ENCODE measurements at regions not wholly inside any gene's neighbourhood (a gene's known extent, or its start where the extent isn't known, plus 50 kb on each side); places are given as distances from the start of the nearest gene placed in this dataset.

GRCh38 chr15:26166429-26166828, 303.3 kb upstream of the ATP10A start:
- TF ChIP-seq CTCF (IDR thresholded peaks at IDR 0.05) (no peak), POLR2A (IDR thresholded peaks at IDR 0.05) (no peak)
- ATAC-seq: no peak
- no peak overlapping the region for H3K4me3 ChIP-seq
- H3K36me3 ChIP-seq (replicated peaks in 1 of 2; ENCODE audit: insufficient read depth in 1 of 2, low read depth in 2 of 2): no peaks in the 10 kb centered on the region
- H3K27me3 ChIP-seq: no peaks in the 10 kb centered on the region
- no peaks in the 10 kb centered on the region for H3K4me1 ChIP-seq
- WGBS, 2 donors: 61 to 63% methylated on average over 4 of the region's 4 CpGs
- intact Hi-C loops (cut with DNase I): no loop called here
- DNase-seq: no peak
- H3K27ac ChIP-seq: no peak overlapping the region
- H3K9me3 ChIP-seq: no peaks in the 10 kb centered on the region

GRCh38 chr15:26165546-26165945, 302.4 kb upstream of the ATP10A start:
- Histone ChIP-seq H3K27ac (no peak overlapping the region), H3K4me3 (no peak overlapping the region), H3K27me3 (no peaks in the 10 kb centered on the region), H3K9me3 (no peaks in the 10 kb centered on the region), H3K4me1 (no peaks in the 10 kb centered on the region), H3K36me3 (replicated peaks in 1 of 2; ENCODE audit: insufficient read depth in 1 of 2, low read depth in 2 of 2) (no peaks in the 10 kb centered on the region)
- DNase-seq (no peak), ATAC-seq (no peak)
- WGBS, 2 donors: 67 to 72% methylated on average over 7 of the region's 7 CpGs
- TF ChIP-seq POLR2A (IDR thresholded peaks at IDR 0.05) (no peak), CTCF (IDR thresholded peaks at IDR 0.05) (no peak)
- intact Hi-C loops (cut with DNase I): no loop called here

- intact Hi-C loops (cut with DNase I): no loop called here
- 69 to 70% methylated on average over 4 of the region's 4 CpGs for WGBS, 2 donors
Observed at GRCh38 chr15:26160343-26160742, 297.2 kb upstream of the ATP10A start.

GRCh38 chr15:26158176-26158575, 295.0 kb upstream of the ATP10A start:
- H3K36me3 ChIP-seq (replicated peaks in 1 of 2; ENCODE audit: insufficient read depth in 1 of 2, low read depth in 2 of 2): no peaks in the 10 kb centered on the region
- DNase-seq (no peak), ATAC-seq (no peak)
- no peak overlapping the region for H3K27ac ChIP-seq
- no peak overlapping the region for H3K4me3 ChIP-seq
- TF ChIP-seq POLR2A (IDR thresholded peaks at IDR 0.05) (no peak), CTCF (IDR thresholded peaks at IDR 0.05) (no peak)
- H3K27me3 ChIP-seq: no peaks in the 10 kb centered on the region
- intact Hi-C loops (cut with DNase I): no loop called here
- H3K4me1 ChIP-seq: peaks cover 7% of the 10 kb centered on the region
- no peaks in the 10 kb centered on the region for H3K9me3 ChIP-seq
- WGBS, 2 donors: 88% methylated on average over 2 of the region's 2 CpGs

More at GRCh38 chr15:26160343-26160742, 297.2 kb upstream of the ATP10A start:
- ATAC-seq (no peak), DNase-seq (no peak)
- TF ChIP-seq POLR2A (IDR thresholded peaks at IDR 0.05): no peak
- Histone ChIP-seq H3K36me3 (replicated peaks in 1 of 2; ENCODE audit: insufficient read depth in 1 of 2, low read depth in 2 of 2) (no peaks in the 10 kb centered on the region), H3K4me3 (no peak overlapping the region), H3K4me1 (peaks cover 7% of the 10 kb centered on the region), H3K27me3 (no peaks in the 10 kb centered on the region), H3K27ac (no peak overlapping the region), H3K9me3 (no peaks in the 10 kb centered on the region)

GRCh38 chr15:26157081-26157480, 294.0 kb upstream of the ATP10A start:
- Histone ChIP-seq H3K4me3 (no peak overlapping the region), H3K9me3 (no peaks in the 10 kb centered on the region), H3K36me3 (replicated peaks in 1 of 2; ENCODE audit: insufficient read depth in 1 of 2, low read depth in 2 of 2) (no peaks in the 10 kb centered on the region), H3K27ac (no peak overlapping the region), H3K4me1 (peaks cover 7% of the 10 kb centered on the region), H3K27me3 (no peaks in the 10 kb centered on the region)
- TF ChIP-seq CTCF (IDR thresholded peaks at IDR 0.05) (no peak), POLR2A (IDR thresholded peaks at IDR 0.05) (no peak)
- 26 to 37% methylated on average over 7 of the region's 7 CpGs for WGBS, 2 donors
- intact Hi-C loops (cut with DNase I): no loop called here
- ATAC-seq (peak; percentile 74), DNase-seq (peak in 2 of 4 donors; percentile 28 to 31)

All from body of pancreas (tissue), 4 donors.